PC-3 (cell line): ENCODE measurements at regions not wholly inside any gene's neighbourhood (a gene's known extent, or its start where the extent isn't known, plus 50 kb on each side); places are given as distances from the start of the nearest gene placed in this dataset.

Source experiments
- ATAC-seq: fragments of 200-7000 bp; cut with Tn5 transposase; 2 replicates; pipeline ENCODE4 v1.9.1; 2020; ENCODE audit warnings: mild to moderate bottlenecking, moderate library complexity
- BruUV-seq: library from RNA; stranded (reverse); fragments of 400-500 nt; replicated peaks from 2 replicates; lab custom pipeline; 2021; lab: Mats Ljungman, UMichigan
- CTCF ChIA-PET: fragments of 300-600 bp; sonication (Branson Sonifier 250); formaldehyde crosslinking; loops from one replicate; lab custom pipeline; 2022; ENCODE audit warnings: antibody characterized with exemption; lab: Charles Lee
- POLR2A ChIA-PET: fragments of 300-600 bp; sonication (Branson Sonifier 250); formaldehyde crosslinking; loops from one replicate; lab custom pipeline; 2022; ENCODE audit warnings: antibody characterized with exemption; ENCODE audit not compliant: unreplicated experiment; lab: Charles Lee
- DNase-seq: peaks from one replicate; pipeline ENCODE4 v3.0.0-alpha.2; 2015
- H2AFZ ChIP-seq: fragments of 300-600 bp; sonication (generic); 2 replicates; pipeline ENCODE4 v1.6.0; 2016; ENCODE audit warnings: antibody characterized with exemption, low read length
- H3F3A ChIP-seq: fragments of 300-600 bp; sonication (generic); one replicate; pipeline ENCODE4 v1.6.0; 2017; ENCODE audit warnings: antibody characterized with exemption, low read length, control low read depth, mild to moderate bottlenecking; ENCODE audit not compliant: unreplicated experiment
- H3K27ac ChIP-seq: fragments of 300-600 bp; sonication (generic); 2 replicates; pipeline ENCODE4 v1.5.1; 2016; ENCODE audit warnings: mild to moderate bottlenecking, low read length
- H3K27me3 ChIP-seq: fragments of 300-600 bp; sonication (generic); 2 replicates; pipeline ENCODE4 v1.6.1; 2016; ENCODE audit warnings: low read length, mixed read lengths
- H3K36me3 ChIP-seq: fragments of 300-600 bp; sonication (generic); 2 replicates; pipeline ENCODE4 v1.6.1; 2016; ENCODE audit warnings: low read depth, mixed run types, low read length, mixed read lengths
- H3K4me1 ChIP-seq: fragments of 300-600 bp; sonication (generic); 2 replicates; pipeline ENCODE4 v1.5.1; 2016; ENCODE audit warnings: low read length; ENCODE audit not compliant: insufficient read depth
- H3K4me2 ChIP-seq: fragments of 300-600 bp; sonication (generic); 2 replicates; pipeline ENCODE4 v1.6.0; 2016; ENCODE audit warnings: low read length
- H3K4me3 ChIP-seq: fragments of 300-600 bp; sonication (generic); 2 replicates; pipeline ENCODE4 v1.5.1; 2016; ENCODE audit warnings: mild to moderate bottlenecking, low read length, mixed read lengths
- H3K79me2 ChIP-seq: fragments of 300-600 bp; sonication (generic); 2 replicates; pipeline ENCODE4 v1.6.1; 2017; ENCODE audit warnings: low read length, mixed read lengths
- H3K9ac ChIP-seq: fragments of 300-600 bp; sonication (generic); 2 replicates; pipeline ENCODE4 v1.6.0; 2016; ENCODE audit warnings: mild to moderate bottlenecking, low read length
- H3K9me2 ChIP-seq: fragments of 300-600 bp; sonication (generic); replicated peaks from 2 replicates; pipeline ENCODE4 v1.6.1; 2016; ENCODE audit warnings: mixed run types, low read length, mixed read lengths
- H3K9me3 ChIP-seq: fragments of 300-600 bp; sonication (generic); 2 replicates; pipeline ENCODE4 v1.6.1; 2016; ENCODE audit warnings: low read length, mixed read lengths
- H4K20me1 ChIP-seq: fragments of 300-600 bp; sonication (generic); 2 replicates; pipeline ENCODE4 v1.6.1; 2016; ENCODE audit warnings: low read length, mixed read lengths
- CTCF ChIP-seq: fragments of 300-600 bp; sonication (generic); conservative IDR thresholded peaks from 2 replicates; pipeline ENCODE4 v1.5.1; 2017; ENCODE audit warnings: antibody characterized with exemption, low read depth, mild to moderate bottlenecking, low read length
- EZH2 ChIP-seq: fragments of 300-600 bp; sonication (generic); IDR thresholded peaks from one replicate; pipeline ENCODE4 v1.6.1; 2017; ENCODE audit warnings: antibody characterized with exemption, mild to moderate bottlenecking, low read length; ENCODE audit not compliant: unreplicated experiment
- EZH2phosphoT487 ChIP-seq: fragments of 300-600 bp; sonication (generic); IDR thresholded peaks from 2 replicates; pipeline ENCODE4 v1.6.1; 2018; ENCODE audit warnings: mild to moderate bottlenecking, antibody characterized with exemption, low read length, borderline replicate concordance
- intact Hi-C: fragments of 100-400 bp; cut with micrococcal nuclease; formaldehyde crosslinking; loops from 2 replicates; pipeline ENCODE4 v1.9.0; 2023

GRCh38 chr1:238476841-238477240 is 586.1 kb upstream of the ZP4 start:
- H3K27me3 ChIP-seq: no peaks in the 10 kb centered on the region
- BruUV-seq: no TSS peak
- CTCF ChIA-PET: no interaction called here
- no peak overlapping the region for H2AFZ ChIP-seq
- no peaks in the 10 kb centered on the region for H3K9me2 ChIP-seq
- H4K20me1 ChIP-seq: no peaks in the 10 kb centered on the region
- no peak overlapping the region for H3K27ac ChIP-seq
- H3K4me1 ChIP-seq: no peaks in the 10 kb centered on the region
- H3K4me2 ChIP-seq: no peak overlapping the region
- intact Hi-C loops: no loop called here
- POLR2A ChIA-PET: no interaction called here
- ATAC-seq: no peak
- H3K9ac ChIP-seq: no peak overlapping the region
- H3K36me3 ChIP-seq: no peaks in the 10 kb centered on the region
- H3K9me3 ChIP-seq: no peaks in the 10 kb centered on the region
- TF ChIP-seq EZH2phosphoT487: no peak
- no peak for TF ChIP-seq CTCF
- no peak for TF ChIP-seq EZH2
- no peak for DNase-seq
- H3K4me3 ChIP-seq: no peak overlapping the region
- H3K79me2 ChIP-seq: no peaks in the 10 kb centered on the region
- H3F3A ChIP-seq: no peaks in the 10 kb centered on the region

GRCh38 chr1:238475712-238476111 is 585.0 kb upstream of the ZP4 start:
- Histone ChIP-seq H3K27ac (no peak overlapping the region), H3K9me2 (no peaks in the 10 kb centered on the region), H3K9me3 (no peaks in the 10 kb centered on the region), H3K36me3 (no peaks in the 10 kb centered on the region), H3K4me3 (no peak overlapping the region), H3K4me1 (no peaks in the 10 kb centered on the region), H2AFZ (no peak overlapping the region), H3K9ac (no peak overlapping the region), H3K79me2 (no peaks in the 10 kb centered on the region), H4K20me1 (no peaks in the 10 kb centered on the region), H3K27me3 (no peaks in the 10 kb centered on the region), H3F3A (no peaks in the 10 kb centered on the region), H3K4me2 (no peak overlapping the region)
- ATAC-seq (no peak), DNase-seq (no peak)
- CTCF ChIA-PET: no interaction called here
- TF ChIP-seq EZH2: no peak
- TF ChIP-seq CTCF: no peak
- TF ChIP-seq EZH2phosphoT487: no peak
- intact Hi-C loops: no loop called here
- BruUV-seq: no TSS peak
- POLR2A ChIA-PET: interaction anchor here (0.5 kb wide), 1 partner anchor 432 kb away, joined by 3 read pairs; no protein-coding TSS in a partner anchor

GRCh38 chr1:238474263-238474662 is 583.5 kb upstream of the ZP4 start:
- Histone ChIP-seq H2AFZ (no peak overlapping the region), H4K20me1 (no peaks in the 10 kb centered on the region), H3F3A (no peaks in the 10 kb centered on the region), H3K27me3 (no peaks in the 10 kb centered on the region), H3K4me3 (no peak overlapping the region), H3K27ac (no peak overlapping the region), H3K9ac (no peak overlapping the region), H3K9me3 (no peaks in the 10 kb centered on the region), H3K9me2 (no peaks in the 10 kb centered on the region), H3K4me2 (no peak overlapping the region), H3K4me1 (no peaks in the 10 kb centered on the region), H3K36me3 (no peaks in the 10 kb centered on the region), H3K79me2 (no peaks in the 10 kb centered on the region)
- DNase-seq (no peak), ATAC-seq (no peak)
- no TSS peak for BruUV-seq
- POLR2A ChIA-PET: no interaction called here
- TF ChIP-seq CTCF (no peak), EZH2phosphoT487 (no peak), EZH2 (no peak)
- CTCF ChIA-PET: no interaction called here
- intact Hi-C loops: no loop called here
